Left colon (tissue), 2 donors: ENCODE measurements at regions not wholly inside any gene's neighbourhood (a gene's known extent, or its start where the extent isn't known, plus 50 kb on each side); places are given as distances from the start of the nearest gene placed in this dataset.
"Not testable (repeated sequence)": the region's sequence is repeated elsewhere in the genome, so short reads cannot be mapped to it uniquely, and the experiment has no call there.

Experiments used
- ATAC-seq: fragments of 200-7000 bp; cut with Tn5 transposase; one replicate; pipeline ENCODE4 v1.9.1; 2020; ENCODE audit warnings: mild to moderate bottlenecking, moderate library complexity
- DNase-seq, 2 donors: peaks; one replicate each; pipeline ENCODE4 v3.0.0-alpha.2; 2020
- intact Hi-C, 2 donors: fragments of 100-400 bp; cut with DNase I in 1 of 2; cut with micrococcal nuclease in 1 of 2; formaldehyde crosslinking; loops; one replicate each; pipeline versions ENCODE4 v1.11.2 to v1.14.0; 2022; cut with DNase I, micrococcal nuclease
- donor health status: DM: no; HTN: no; CAD: no.
- donor health status: DM: yes; HTN: yes; CAD: no.

- DNase-seq (no peak), ATAC-seq (no peak)
- intact Hi-C loops, result no loop called here
Observed at GRCh38 chr3:191005790-191006189, 143.3 kb upstream of the GMNC start.

DNA sequence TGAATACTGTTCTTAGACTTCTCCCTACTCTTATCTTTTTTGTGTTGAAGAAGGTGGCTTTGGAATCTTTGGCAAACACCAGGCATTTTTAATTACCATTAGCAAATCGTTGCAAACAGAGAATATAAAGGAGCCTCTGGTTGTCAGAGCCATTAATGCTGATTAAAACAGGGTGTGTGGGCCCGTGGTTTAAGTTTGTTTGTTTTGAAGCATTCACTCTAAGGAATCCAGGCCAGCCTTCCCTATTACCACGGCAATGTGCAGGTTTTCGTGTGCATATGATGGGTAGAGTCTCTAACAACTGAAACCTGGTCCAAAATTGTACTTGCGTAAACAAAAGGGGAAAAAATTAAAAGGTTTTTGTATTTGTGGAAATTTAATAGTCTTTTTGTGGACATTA is 141.2 kb upstream of the GMNC start:
- intact Hi-C loops, result no loop called here
- no peak for ATAC-seq
- DNase-seq, result no peak

DNA sequence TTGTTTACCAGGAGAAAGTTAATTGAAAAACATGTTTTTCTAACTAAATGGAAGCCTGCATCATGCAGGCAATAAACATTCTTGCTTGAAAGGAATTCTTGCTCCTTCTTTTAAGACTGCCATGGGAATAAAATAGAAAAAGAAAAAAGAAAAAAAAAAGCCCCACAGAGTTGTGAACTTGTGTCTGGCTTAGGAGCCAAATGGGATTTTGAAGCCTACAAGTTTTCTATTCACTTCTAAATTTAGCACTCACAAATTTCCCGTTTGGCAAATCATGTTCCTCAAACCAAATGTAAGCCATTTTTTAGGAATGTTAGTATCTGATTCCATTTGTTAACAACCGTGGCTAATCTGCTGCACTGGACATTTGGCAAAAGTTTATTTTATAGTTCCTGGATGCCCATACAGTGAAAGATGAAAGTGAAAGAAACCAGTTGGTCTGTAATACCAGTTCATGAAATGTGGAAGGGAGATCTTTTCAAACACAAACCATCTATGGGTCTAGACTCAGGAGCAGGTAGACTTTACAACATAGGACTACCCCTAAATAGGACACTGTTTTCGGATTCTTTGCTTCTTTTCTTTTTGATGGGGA is 133.8 kb upstream of the GMNC start:
- no peak for DNase-seq

DNA sequence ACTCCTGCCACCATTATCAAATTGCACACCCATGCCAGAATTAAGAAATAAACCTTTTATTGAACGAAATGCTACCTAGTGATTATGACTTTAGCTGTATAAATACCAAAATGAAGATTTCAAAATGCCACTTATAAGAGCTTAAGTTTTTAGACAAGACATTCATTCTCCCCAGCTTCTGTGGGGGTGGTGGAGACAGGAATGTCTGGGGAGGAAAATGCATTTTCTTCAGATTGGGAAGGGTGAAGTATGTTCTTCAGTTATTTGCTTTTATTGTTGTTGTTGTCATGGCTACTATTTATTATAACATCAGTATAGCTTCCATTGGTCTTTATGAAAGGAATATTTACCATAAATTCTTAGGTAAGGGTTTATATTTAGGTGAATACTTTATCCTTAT is 132.7 kb upstream of the GMNC start:
- DNase-seq, result no peak
- intact Hi-C loops, result no loop called here
- no peak for ATAC-seq

More for the DNA sequence above, 133.8 kb upstream of the GMNC start:
- intact Hi-C loops, result no loop called here
- no peak for ATAC-seq

GRCh38 chr3:190990898-190991297 is 128.4 kb upstream of the GMNC start:
- ATAC-seq (peak; percentile 60), DNase-seq (no peak)
- intact Hi-C loops, result no loop called here

GRCh38 chr3:190989218-190989617 is 126.7 kb upstream of the GMNC start:
- ATAC-seq (no peak), DNase-seq (no peak)
- intact Hi-C loops, result no loop called here

DNA sequence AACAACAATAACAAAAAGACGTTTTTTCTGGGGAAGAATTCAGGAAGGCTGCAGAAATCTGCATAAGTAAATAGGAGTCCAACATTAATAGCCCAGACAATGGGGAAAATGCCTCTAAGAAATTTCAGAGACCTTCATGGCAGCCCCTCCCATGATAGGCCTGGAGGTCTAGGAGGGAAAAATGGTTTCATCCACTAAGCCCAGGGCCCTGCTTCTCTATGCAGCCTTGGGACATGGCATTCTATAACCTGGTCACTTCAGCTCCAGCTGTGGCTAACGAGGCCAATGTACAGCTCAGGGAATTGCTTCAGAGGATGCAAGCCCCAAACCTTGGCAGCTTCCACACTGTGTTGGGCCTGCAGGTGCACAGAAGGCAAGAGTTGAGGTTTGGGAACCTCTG is 125.6 kb upstream of the GMNC start:
- DNase-seq (no peak), ATAC-seq (no peak)
- intact Hi-C loops, result no loop called here

GRCh38 chr3:190984502-190985244 is 122.2 kb upstream of the GMNC start:
- intact Hi-C loops, result no loop called here
- no peak for ATAC-seq
- no peak for DNase-seq

DNA sequence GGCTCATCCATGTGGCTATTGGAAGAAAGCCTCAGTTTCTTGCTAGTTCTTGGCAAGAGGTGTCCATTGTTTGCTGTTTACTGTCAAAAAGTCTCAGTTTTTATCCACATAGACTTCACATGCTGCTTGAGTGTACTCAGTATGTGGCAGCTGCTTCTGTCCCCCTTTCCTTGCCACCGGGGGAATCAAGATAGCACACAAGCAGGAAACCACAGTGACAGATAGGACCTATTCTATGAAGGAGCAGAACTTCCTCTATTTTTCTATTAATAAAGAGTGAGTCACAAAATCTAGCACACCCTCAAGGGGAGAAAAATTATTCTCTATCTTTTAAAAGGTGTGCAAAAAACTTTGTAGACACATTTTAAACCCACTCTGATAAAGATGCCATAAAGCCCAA is 121.4 kb upstream of the GMNC start:
- DNase-seq, result no peak
- ATAC-seq, result no peak
- intact Hi-C loops, result no loop called here

DNA sequence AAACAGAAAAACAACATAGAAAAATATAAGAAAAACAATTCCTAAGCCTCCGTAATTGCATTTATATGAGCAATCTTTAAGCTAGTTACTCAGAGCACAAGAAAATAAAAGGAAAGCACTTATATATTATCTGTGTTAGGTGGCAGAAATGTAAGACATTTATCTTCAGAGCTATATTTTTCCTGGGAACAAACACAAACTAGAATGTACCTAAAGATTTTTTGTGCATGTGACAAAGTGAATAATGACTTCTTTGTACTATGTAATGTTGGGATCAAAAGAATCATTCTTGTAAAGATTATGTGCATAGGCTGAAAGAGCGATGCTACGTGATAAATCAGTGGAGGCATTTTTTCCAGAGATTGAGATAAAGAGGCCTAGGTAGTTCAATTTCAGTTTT is 111.3 kb upstream of the GMNC start:
- ATAC-seq (no peak), DNase-seq (no peak)
- intact Hi-C loops, result no loop called here

- no peak for DNase-seq
- ATAC-seq, result no peak
- intact Hi-C loops, result no loop called here
Observed at GRCh38 chr3:190972840-190973270, 110.4 kb upstream of the GMNC start.

GRCh38 chr3:190972196-190972595 is 109.7 kb upstream of the GMNC start:
- intact Hi-C loops, result no loop called here
- no peak for DNase-seq
- ATAC-seq, result no peak

DNA sequence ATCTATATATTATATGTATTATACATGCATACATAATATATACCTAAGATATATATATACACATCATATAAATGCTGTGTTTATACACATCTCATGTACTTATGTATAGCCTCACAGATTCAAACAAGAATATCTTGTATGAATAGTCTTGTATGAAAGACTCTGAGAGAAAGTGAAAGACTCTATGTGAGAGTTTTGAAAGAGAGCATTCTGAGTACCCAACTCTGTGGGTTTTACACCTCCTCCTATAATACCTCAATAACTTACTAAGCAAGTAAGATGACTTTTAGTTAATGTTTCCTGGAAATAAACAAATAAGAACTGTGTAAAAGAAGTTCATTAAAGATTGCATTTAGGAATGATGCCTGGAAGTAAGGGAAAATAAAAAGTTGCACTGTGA is 108.1 kb upstream of the GMNC start:
- intact Hi-C loops, result no loop called here
- DNase-seq (no peak), ATAC-seq (no peak)

DNA sequence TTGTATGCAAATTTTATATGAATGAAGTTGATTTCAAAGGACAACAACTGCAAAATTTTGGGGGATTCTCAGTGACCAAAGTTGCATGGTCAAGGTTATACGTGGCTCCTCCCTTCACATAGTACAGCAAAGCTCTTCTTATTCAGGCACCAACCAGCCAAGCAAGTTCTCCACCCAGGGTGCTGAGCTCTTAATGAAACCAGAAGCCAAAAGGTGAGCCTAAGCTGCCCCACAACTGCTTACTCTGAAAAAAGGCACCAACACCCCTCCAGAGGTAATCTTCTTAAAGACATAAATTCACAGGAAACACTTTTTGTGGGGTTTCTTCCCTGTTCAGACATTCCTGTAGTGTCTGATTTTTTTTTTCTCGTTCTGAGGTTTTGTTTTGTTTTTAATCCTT is 106.1 kb upstream of the GMNC start:
- no peak for ATAC-seq
- DNase-seq, result no peak
- intact Hi-C loops, result no loop called here

DNA sequence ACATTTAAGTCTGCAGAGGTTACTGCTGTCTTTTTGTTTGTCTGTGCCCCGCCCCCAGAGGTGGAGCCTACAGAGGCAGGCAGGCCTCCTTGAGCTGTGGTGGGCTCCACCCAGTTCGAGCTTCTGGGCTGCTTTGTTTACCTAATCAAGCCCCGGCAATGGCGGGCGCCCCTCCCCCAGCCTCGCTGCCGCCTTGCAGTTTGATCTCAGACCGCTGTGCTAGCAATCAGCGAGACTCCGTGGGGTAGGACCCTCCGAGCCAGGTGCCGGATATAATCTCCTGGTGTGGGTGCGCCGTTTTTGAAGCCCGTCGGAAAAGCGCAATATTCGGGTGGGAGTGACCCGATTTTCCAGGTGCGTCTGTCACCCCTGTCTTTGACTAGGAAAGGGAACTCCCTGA is 102.4 kb upstream of the GMNC start:
- ATAC-seq, intact Hi-C loops: not testable (repeated sequence)

DNA sequence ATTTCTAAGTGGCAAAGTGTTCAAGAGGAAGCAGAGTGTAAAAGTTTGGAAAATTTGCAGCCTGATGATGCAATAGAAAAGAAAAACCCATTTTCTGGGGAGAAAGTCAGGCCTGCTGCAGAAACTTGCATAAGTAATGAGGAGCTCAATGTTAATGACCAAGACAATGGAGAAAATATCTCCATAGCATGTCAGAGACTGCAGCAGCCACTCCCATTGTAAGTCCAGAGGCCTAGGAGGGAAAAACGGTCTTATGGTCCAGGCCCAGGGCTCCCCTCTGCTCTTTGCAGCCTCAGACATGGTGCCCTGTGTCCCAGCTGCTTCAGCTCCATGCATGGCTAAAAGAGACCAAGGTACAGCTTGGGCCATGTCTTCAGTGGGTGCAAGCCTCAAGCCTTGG is 96.6 kb upstream of the GMNC start:
- ATAC-seq, result no peak
- no peak for DNase-seq
- intact Hi-C loops, result no loop called here

More for the DNA sequence above, 102.4 kb upstream of the GMNC start:
- DNase-seq, result not testable (repeated sequence)

DNA sequence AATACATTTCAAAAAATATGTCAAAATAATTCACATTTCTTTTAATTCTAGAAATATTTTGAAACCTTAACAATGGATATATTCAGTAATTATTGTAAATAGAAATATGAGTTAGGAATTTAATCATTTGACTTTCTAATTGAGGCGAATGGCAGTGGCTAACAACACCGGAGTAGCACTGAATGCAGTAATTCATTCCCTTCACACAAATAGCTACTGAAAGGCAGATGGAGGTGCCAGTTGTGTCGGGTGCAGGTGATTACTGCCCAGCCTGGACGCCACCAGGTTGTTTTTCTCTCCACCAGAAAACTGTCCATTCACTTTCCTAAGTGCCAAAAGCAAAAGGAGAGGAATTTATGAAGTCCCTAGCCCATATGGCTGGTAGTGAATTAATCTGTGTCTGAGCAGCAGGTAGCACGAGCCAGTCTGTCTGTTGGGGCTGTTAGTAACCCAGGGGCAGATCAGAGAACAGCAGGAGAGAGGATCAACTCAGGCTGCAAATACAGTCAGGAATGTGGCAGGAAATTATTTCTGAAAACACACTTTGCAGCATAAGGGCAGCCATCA is 79.3 kb upstream of the GMNC start:
- intact Hi-C loops, result no loop called here
- DNase-seq, result no peak
- no peak for ATAC-seq

GRCh38 chr3:190934616-190935015 is 72.1 kb upstream of the GMNC start:
- ATAC-seq, intact Hi-C loops, DNase-seq: not testable (repeated sequence)

- ATAC-seq (no peak), DNase-seq (no peak)
- intact Hi-C loops, result no loop called here
Observed at GRCh38 chr3:190926619-190927018, 64.1 kb upstream of the GMNC start.

GRCh38 chr3:190912736-190913135 is 50.2 kb upstream of the GMNC start:
- DNase-seq, result no peak
- no peak for ATAC-seq
- intact Hi-C loops, result no loop called here
